ENCODE measurements at regions not wholly inside any gene's neighbourhood (a gene's known extent, or its start where the extent isn't known, plus 50 kb on each side); places are given as distances from the start of the nearest gene placed in this dataset.
A peak's percentile ranks its signal among the peaks of the same experiment; 100 is the strongest.

DNA sequence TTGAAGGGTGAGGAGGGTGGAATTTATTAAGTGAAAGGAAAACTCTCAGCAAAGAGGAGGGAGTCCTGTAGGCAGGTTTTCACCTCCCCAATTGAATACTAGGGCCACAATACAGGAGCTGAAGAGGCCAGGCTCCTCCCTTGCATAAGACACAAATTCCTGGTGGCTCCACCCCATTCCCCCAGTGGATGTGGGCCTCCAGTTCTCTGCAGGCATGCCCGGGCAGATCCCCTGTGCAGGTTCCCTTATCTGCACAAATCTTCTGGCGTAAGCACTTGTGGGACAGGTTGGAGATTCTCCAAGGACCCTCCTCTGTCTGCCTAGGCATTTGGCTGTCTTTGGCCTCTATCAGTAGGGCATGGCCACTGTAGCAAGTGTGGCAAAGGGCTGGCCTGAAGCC, 847.1 kb upstream of the MBL2 start:
- H3K9me2 ChIP-seq (ENCODE audit: insufficient read depth) = no peaks in the 10 kb centered on the region
- H3K4me2 ChIP-seq = no peak overlapping the region
- ChIA-PET POLR2A (ENCODE audit: unreplicated experiment) (no interaction called here), CTCF (no interaction called here)
- H3K27ac ChIP-seq = no peak overlapping the region
- DNase-seq = peak in 1 of 2 experiments; percentile 4
- H3K4me3 ChIP-seq = no peak overlapping the region
- no peaks in the 10 kb centered on the region for H3K36me3 ChIP-seq (ENCODE audit: low read depth)
- H3K79me2 ChIP-seq (ENCODE audit: low read depth) = no peaks in the 10 kb centered on the region
- TF ChIP-seq CTCF (conservative IDR thresholded peaks at IDR 0.05) (no peak), EZH2 (IDR thresholded peaks at IDR 0.05; ENCODE audit: low read depth) (no peak)
- no peaks in the 10 kb centered on the region for H3F3A ChIP-seq (ENCODE audit: insufficient read depth, low read depth)
- BruUV-seq (replicated peaks) = no TSS peak
- no peak overlapping the region for H2AFZ ChIP-seq
- H4K20me1 ChIP-seq (ENCODE audit: insufficient read depth) = no peaks in the 10 kb centered on the region
- no peaks in the 10 kb centered on the region for H3K4me1 ChIP-seq (replicated peaks; ENCODE audit: insufficient read depth)
- intact Hi-C loops (cut with micrococcal nuclease; ENCODE audit: unreplicated experiment) = no loop called here
- no peaks in the 10 kb centered on the region for H3K27me3 ChIP-seq (ENCODE audit: insufficient read depth, low read depth)
- no peaks in the 10 kb centered on the region for H3K9me3 ChIP-seq (ENCODE audit: insufficient read depth, low read depth)

DNA sequence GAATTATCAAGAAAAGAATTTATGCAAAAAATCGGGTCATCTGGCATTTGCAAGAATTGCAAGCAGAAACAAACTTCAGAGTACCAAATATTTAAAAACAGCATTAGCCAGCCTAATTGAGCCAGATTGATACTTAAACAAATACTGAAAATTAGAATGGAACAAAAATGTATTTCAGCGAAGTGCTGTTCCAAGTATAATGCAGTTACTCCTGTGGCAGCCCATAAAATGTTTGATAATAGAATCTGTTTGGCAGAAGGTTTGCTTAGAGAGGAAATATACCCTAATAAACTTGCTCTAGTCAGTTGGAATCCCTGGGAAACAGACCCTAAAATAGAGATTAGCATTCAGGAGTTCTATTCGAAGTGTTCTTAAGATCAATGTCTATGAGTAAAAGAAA, 835.1 kb upstream of the MBL2 start:
- CTCF ChIA-PET = no interaction called here
- H3K9me3 ChIP-seq (ENCODE audit: insufficient read depth, low read depth) = no peaks in the 10 kb centered on the region
- DNase-seq = no peak
- H3F3A ChIP-seq (ENCODE audit: insufficient read depth, low read depth) = no peaks in the 10 kb centered on the region
- no TSS peak for BruUV-seq (replicated peaks)
- H2AFZ ChIP-seq = no peak overlapping the region
- POLR2A ChIA-PET (ENCODE audit: unreplicated experiment) = no interaction called here
- H3K36me3 ChIP-seq (ENCODE audit: low read depth) = no peaks in the 10 kb centered on the region
- peaks cover 4% of the 10 kb centered on the region; the same call in 1 of the 2 replicates for H3K9me2 ChIP-seq (ENCODE audit: insufficient read depth)
- TF ChIP-seq EZH2 (IDR thresholded peaks at IDR 0.05; ENCODE audit: low read depth) (no peak), CTCF (conservative IDR thresholded peaks at IDR 0.05) (no peak)
- H3K4me3 ChIP-seq = no peak overlapping the region
- H3K4me2 ChIP-seq = no peak overlapping the region
- H3K27me3 ChIP-seq (ENCODE audit: insufficient read depth, low read depth) = no peaks in the 10 kb centered on the region
- H3K79me2 ChIP-seq (ENCODE audit: low read depth) = no peaks in the 10 kb centered on the region
- no peaks in the 10 kb centered on the region for H4K20me1 ChIP-seq (ENCODE audit: insufficient read depth)
- intact Hi-C loops (cut with micrococcal nuclease; ENCODE audit: unreplicated experiment) = loop anchor here (10.0 kb wide), 3 partner anchors 237 to 793 kb away; no protein-coding TSS in a partner anchor
- H3K27ac ChIP-seq = no peak overlapping the region
- H3K4me1 ChIP-seq (replicated peaks; ENCODE audit: insufficient read depth) = no peaks in the 10 kb centered on the region

- H3K4me3 ChIP-seq = no peak overlapping the region
- no peak overlapping the region for H3K4me2 ChIP-seq
- H3K27ac ChIP-seq = no peak overlapping the region
- no peaks in the 10 kb centered on the region for H3K27me3 ChIP-seq (ENCODE audit: insufficient read depth, low read depth)
- BruUV-seq (replicated peaks) = no TSS peak
- peaks cover 4% of the 10 kb centered on the region; the same call in 1 of the 2 replicates for H3K9me2 ChIP-seq (ENCODE audit: insufficient read depth)
- no peak overlapping the region for H2AFZ ChIP-seq
- H3K79me2 ChIP-seq (ENCODE audit: low read depth) = no peaks in the 10 kb centered on the region
- H4K20me1 ChIP-seq (ENCODE audit: insufficient read depth) = no peaks in the 10 kb centered on the region
- CTCF ChIA-PET = no interaction called here
- H3F3A ChIP-seq (ENCODE audit: insufficient read depth, low read depth) = no peaks in the 10 kb centered on the region
- H3K36me3 ChIP-seq (ENCODE audit: low read depth) = no peaks in the 10 kb centered on the region
- TF ChIP-seq CTCF (conservative IDR thresholded peaks at IDR 0.05) = no peak
- TF ChIP-seq EZH2 (IDR thresholded peaks at IDR 0.05; ENCODE audit: low read depth) = no peak
- POLR2A ChIA-PET (ENCODE audit: unreplicated experiment) = no interaction called here
- intact Hi-C loops (cut with micrococcal nuclease; ENCODE audit: unreplicated experiment) = loop anchor here (10.0 kb wide), 3 partner anchors 238 to 792 kb away; no protein-coding TSS in a partner anchor
- no peaks in the 10 kb centered on the region for H3K4me1 ChIP-seq (replicated peaks; ENCODE audit: insufficient read depth)
- no peak for DNase-seq
- H3K9me3 ChIP-seq (ENCODE audit: insufficient read depth, low read depth) = no peaks in the 10 kb centered on the region
Observed at GRCh38 chr10:53606981-53607380, 834.4 kb upstream of the MBL2 start.
